ENCODE measurements at regions not wholly inside any gene's neighbourhood (a gene's known extent, or its start where the extent isn't known, plus 50 kb on each side); places are given as distances from the start of the nearest gene placed in this dataset.

- Histone ChIP-seq H3K36me3 (ENCODE audit: control insufficient read depth in 1 of 2, insufficient read depth in 2 of 2, low read depth in 1 of 2, low read length in 2 of 2) (no peaks in the 10 kb centered on the region), H3K27me3 (ENCODE audit: control insufficient read depth in 1 of 2, insufficient read depth in 1 of 2, low read length in 2 of 2) (no peaks in the 10 kb centered on the region), H3K9me3 (ENCODE audit: control insufficient read depth, low read length) (no peaks in the 10 kb centered on the region), H3K14ac (ENCODE audit: low read length in 2 of 2) (no peak overlapping the region), H3K9ac (ENCODE audit: low read length) (no peak overlapping the region), H4K91ac (ENCODE audit: low read length) (no peak overlapping the region), H3K27ac (ENCODE audit: low read length, poor library complexity, severe bottlenecking) (no peak overlapping the region), H3K23ac (ENCODE audit: low read length in 2 of 2) (no peak overlapping the region), H2BK12ac (ENCODE audit: low read length in 2 of 2) (no peak overlapping the region), H2BK120ac (ENCODE audit: low read depth, low read length) (no peak overlapping the region), H2BK5ac (ENCODE audit: low read depth, low read length, poor library complexity, severe bottlenecking) (no peak overlapping the region), H3K4me1 (ENCODE audit: control insufficient read depth, insufficient read depth, low read depth, low read length) (peaks cover 3% of the 10 kb centered on the region), H3K18ac (ENCODE audit: low read depth in 1 of 2, low read length in 2 of 2) (no peak overlapping the region), H3K4ac (ENCODE audit: low read depth in 1 of 2, low read length in 2 of 2) (no peak overlapping the region), H4K8ac (ENCODE audit: low read length) (no peak overlapping the region), H2AFZ (ENCODE audit: low read depth, low read length) (no peak overlapping the region), H2AK5ac (ENCODE audit: low read length, severe bottlenecking) (no peak overlapping the region), H3K79me1 (replicated peaks; ENCODE audit: low read length, poor library complexity, severe bottlenecking) (no peaks in the 10 kb centered on the region), H3K4me3 (ENCODE audit: insufficient read depth in 1 of 2, low read depth in 1 of 2, low read length in 2 of 2) (no peak overlapping the region), H2BK15ac (ENCODE audit: low read depth, poor library complexity, severe bottlenecking) (no peak overlapping the region), H3K4me2 (ENCODE audit: low read length, poor library complexity, severe bottlenecking) (no peak overlapping the region)
- DNase-seq, result no peak
- WGBS, result 72% methylated on average over 7 of the region's 8 CpGs
Observed at GRCh38 chr4:182107931-182108330, 135.3 kb upstream of the TENM3 start.

DNA sequence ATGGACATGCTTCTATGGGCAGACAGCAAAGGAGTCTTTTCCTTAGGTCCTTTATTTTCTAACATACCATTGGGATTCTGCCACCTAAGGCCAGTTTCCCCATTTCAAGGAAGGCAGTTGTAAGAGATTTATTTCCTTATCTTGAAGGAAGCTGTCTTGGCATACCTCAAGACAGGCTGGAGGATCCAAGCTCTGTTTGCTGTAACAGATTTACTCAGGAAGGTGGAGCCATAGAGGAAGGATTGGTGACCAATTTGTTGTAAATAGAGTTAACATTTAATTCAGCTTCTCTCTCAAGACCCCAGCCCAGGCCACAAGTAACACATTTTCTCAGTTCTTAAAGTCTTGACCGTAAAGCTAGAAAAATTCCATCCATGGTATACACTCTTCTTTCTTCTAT is 131.6 kb upstream of the TENM3 start:
- H2AFZ ChIP-seq (ENCODE audit: low read depth, low read length), result no peak overlapping the region
- 76% methylated on average over 1 of the region's 1 CpG for WGBS
- no peak overlapping the region for H4K8ac ChIP-seq (ENCODE audit: low read length)
- no peak overlapping the region for H2AK5ac ChIP-seq (ENCODE audit: low read length, severe bottlenecking)
- no peaks in the 10 kb centered on the region for H3K36me3 ChIP-seq (ENCODE audit: control insufficient read depth in 1 of 2, insufficient read depth in 2 of 2, low read depth in 1 of 2, low read length in 2 of 2)
- DNase-seq, result no peak
- H2BK12ac ChIP-seq (ENCODE audit: low read length in 2 of 2), result no peak overlapping the region
- H3K4me1 ChIP-seq (ENCODE audit: control insufficient read depth, insufficient read depth, low read depth, low read length), result no peaks in the 10 kb centered on the region
- H3K4me2 ChIP-seq (ENCODE audit: low read length, poor library complexity, severe bottlenecking), result no peak overlapping the region
- H2BK15ac ChIP-seq (ENCODE audit: low read depth, poor library complexity, severe bottlenecking), result no peak overlapping the region
- no peak overlapping the region for H3K23ac ChIP-seq (ENCODE audit: low read length in 2 of 2)
- H2BK5ac ChIP-seq (ENCODE audit: low read depth, low read length, poor library complexity, severe bottlenecking), result no peak overlapping the region
- H3K79me1 ChIP-seq (replicated peaks; ENCODE audit: low read length, poor library complexity, severe bottlenecking), result no peaks in the 10 kb centered on the region
- no peak overlapping the region for H3K18ac ChIP-seq (ENCODE audit: low read depth in 1 of 2, low read length in 2 of 2)
- no peak overlapping the region for H4K91ac ChIP-seq (ENCODE audit: low read length)
- no peak overlapping the region for H3K14ac ChIP-seq (ENCODE audit: low read length in 2 of 2)
- no peaks in the 10 kb centered on the region for H3K27me3 ChIP-seq (ENCODE audit: control insufficient read depth in 1 of 2, insufficient read depth in 1 of 2, low read length in 2 of 2)
- no peak overlapping the region for H3K27ac ChIP-seq (ENCODE audit: low read length, poor library complexity, severe bottlenecking)
- H3K4ac ChIP-seq (ENCODE audit: low read depth in 1 of 2, low read length in 2 of 2), result no peak overlapping the region
- H3K9ac ChIP-seq (ENCODE audit: low read length), result no peak overlapping the region
- H3K9me3 ChIP-seq (ENCODE audit: control insufficient read depth, low read length), result no peaks in the 10 kb centered on the region
- no peak overlapping the region for H3K4me3 ChIP-seq (ENCODE audit: insufficient read depth in 1 of 2, low read depth in 1 of 2, low read length in 2 of 2)
- H2BK120ac ChIP-seq (ENCODE audit: low read depth, low read length), result no peak overlapping the region

DNA sequence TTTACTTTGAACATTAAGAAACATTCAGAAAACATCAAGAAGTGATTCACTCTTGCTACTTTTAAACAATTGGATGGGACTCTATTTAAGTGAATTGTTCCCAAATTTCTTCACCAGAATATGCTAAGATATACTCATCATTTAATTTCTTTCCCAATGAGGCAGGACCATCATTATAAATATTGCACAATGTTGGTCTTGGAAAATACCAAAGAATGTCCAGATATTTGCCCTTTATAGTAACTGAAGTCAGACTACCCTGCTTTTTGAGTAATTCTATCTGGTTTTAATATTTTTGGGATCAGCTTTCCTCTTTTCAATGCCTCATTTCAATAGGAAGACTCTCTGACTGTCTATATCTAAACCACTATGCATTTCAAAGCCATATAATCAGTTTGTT is 129.4 kb upstream of the TENM3 start:
- H3K36me3 ChIP-seq (ENCODE audit: control insufficient read depth in 1 of 2, insufficient read depth in 2 of 2, low read depth in 1 of 2, low read length in 2 of 2), result no peaks in the 10 kb centered on the region
- no peaks in the 10 kb centered on the region for H3K9me3 ChIP-seq (ENCODE audit: control insufficient read depth, low read length)
- H2BK12ac ChIP-seq (ENCODE audit: low read length in 2 of 2), result no peak overlapping the region
- no peak overlapping the region for H2BK5ac ChIP-seq (ENCODE audit: low read depth, low read length, poor library complexity, severe bottlenecking)
- no peak overlapping the region for H2BK15ac ChIP-seq (ENCODE audit: low read depth, poor library complexity, severe bottlenecking)
- H3K4me2 ChIP-seq (ENCODE audit: low read length, poor library complexity, severe bottlenecking), result no peak overlapping the region
- H2BK120ac ChIP-seq (ENCODE audit: low read depth, low read length), result no peak overlapping the region
- no peak overlapping the region for H3K9ac ChIP-seq (ENCODE audit: low read length)
- no peak overlapping the region for H3K4me3 ChIP-seq (ENCODE audit: insufficient read depth in 1 of 2, low read depth in 1 of 2, low read length in 2 of 2)
- H3K79me1 ChIP-seq (replicated peaks; ENCODE audit: low read length, poor library complexity, severe bottlenecking), result no peaks in the 10 kb centered on the region
- H3K27ac ChIP-seq (ENCODE audit: low read length, poor library complexity, severe bottlenecking), result no peak overlapping the region
- H3K18ac ChIP-seq (ENCODE audit: low read depth in 1 of 2, low read length in 2 of 2), result no peak overlapping the region
- H2AFZ ChIP-seq (ENCODE audit: low read depth, low read length), result no peak overlapping the region
- H3K14ac ChIP-seq (ENCODE audit: low read length in 2 of 2), result no peak overlapping the region
- no peak overlapping the region for H4K8ac ChIP-seq (ENCODE audit: low read length)
- no peak for DNase-seq
- H3K27me3 ChIP-seq (ENCODE audit: control insufficient read depth in 1 of 2, insufficient read depth in 1 of 2, low read length in 2 of 2), result no peaks in the 10 kb centered on the region
- no peak overlapping the region for H3K4ac ChIP-seq (ENCODE audit: low read depth in 1 of 2, low read length in 2 of 2)
- no peak overlapping the region for H3K23ac ChIP-seq (ENCODE audit: low read length in 2 of 2)
- H3K4me1 ChIP-seq (ENCODE audit: control insufficient read depth, insufficient read depth, low read depth, low read length), result no peaks in the 10 kb centered on the region
- no peak overlapping the region for H4K91ac ChIP-seq (ENCODE audit: low read length)
- H2AK5ac ChIP-seq (ENCODE audit: low read length, severe bottlenecking), result no peak overlapping the region

DNA sequence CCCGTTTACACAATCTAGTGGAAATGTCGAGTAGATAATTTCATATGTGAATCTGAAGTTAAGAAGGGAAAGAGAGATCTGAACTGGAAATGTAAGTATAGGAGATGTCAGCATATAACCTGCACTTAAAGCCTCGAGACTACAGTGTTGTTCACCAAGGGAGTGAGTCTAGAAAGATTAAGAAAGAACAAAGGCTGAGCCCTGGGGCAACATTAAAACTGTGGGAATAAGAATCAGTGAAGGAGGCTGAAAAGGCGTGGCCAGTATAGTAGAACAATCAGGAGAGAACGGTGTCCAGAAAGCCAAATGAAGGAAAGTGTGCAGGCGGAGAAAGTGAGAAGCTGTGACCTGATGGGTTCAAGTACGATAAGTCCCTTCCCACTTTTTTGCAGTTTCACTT is 118.8 kb upstream of the TENM3 start:
- Histone ChIP-seq H2BK5ac (ENCODE audit: low read depth, low read length, poor library complexity, severe bottlenecking) (no peak overlapping the region), H3K79me1 (replicated peaks; ENCODE audit: low read length, poor library complexity, severe bottlenecking) (no peaks in the 10 kb centered on the region), H2BK15ac (ENCODE audit: low read depth, poor library complexity, severe bottlenecking) (no peak overlapping the region), H2AFZ (ENCODE audit: low read depth, low read length) (no peak overlapping the region), H3K27me3 (ENCODE audit: control insufficient read depth in 1 of 2, insufficient read depth in 1 of 2, low read length in 2 of 2) (no peaks in the 10 kb centered on the region), H3K14ac (ENCODE audit: low read length in 2 of 2) (no peak overlapping the region), H3K18ac (ENCODE audit: low read depth in 1 of 2, low read length in 2 of 2) (no peak overlapping the region), H3K9ac (ENCODE audit: low read length) (no peak overlapping the region), H3K4me2 (ENCODE audit: low read length, poor library complexity, severe bottlenecking) (no peak overlapping the region), H3K9me3 (ENCODE audit: control insufficient read depth, low read length) (peaks cover 26% of the 10 kb centered on the region), H3K4me3 (ENCODE audit: insufficient read depth in 1 of 2, low read depth in 1 of 2, low read length in 2 of 2) (no peak overlapping the region), H3K4ac (ENCODE audit: low read depth in 1 of 2, low read length in 2 of 2) (no peak overlapping the region), H3K23ac (ENCODE audit: low read length in 2 of 2) (no peak overlapping the region), H2BK12ac (ENCODE audit: low read length in 2 of 2) (no peak overlapping the region), H3K36me3 (ENCODE audit: control insufficient read depth in 1 of 2, insufficient read depth in 2 of 2, low read depth in 1 of 2, low read length in 2 of 2) (no peaks in the 10 kb centered on the region), H2BK120ac (ENCODE audit: low read depth, low read length) (no peak overlapping the region), H3K27ac (ENCODE audit: low read length, poor library complexity, severe bottlenecking) (no peak overlapping the region), H4K8ac (ENCODE audit: low read length) (no peak overlapping the region), H3K4me1 (ENCODE audit: control insufficient read depth, insufficient read depth, low read depth, low read length) (no peaks in the 10 kb centered on the region), H4K91ac (ENCODE audit: low read length) (no peak overlapping the region), H2AK5ac (ENCODE audit: low read length, severe bottlenecking) (no peak overlapping the region)
- no peak for DNase-seq
- 83% methylated on average over 6 of the region's 7 CpGs for WGBS

Data from mesenchymal stem cell (in vitro differentiated cells and primary cell).